IMR-90 (cell line): ENCODE measurements at regions not wholly inside any gene's neighbourhood (a gene's known extent, or its start where the extent isn't known, plus 50 kb on each side); places are given as distances from the start of the nearest gene placed in this dataset.
A peak's percentile ranks its signal among the peaks of the same experiment; 100 is the strongest.

Experiments used
- ATAC-seq: fragments of 200-7000 bp; cut with Tn5 transposase; 2 replicates; pipeline ENCODE4 v1.9.1; 2020; ENCODE audit warnings: low read depth, mild to moderate bottlenecking, moderate library complexity
- BruUV-seq: library from RNA; stranded (reverse); fragments of 400-500 nt; replicated peaks from 2 replicates; lab custom pipeline; 2021; lab: Mats Ljungman, UMichigan
- CTCF ChIA-PET: fragments of 300-600 bp; formaldehyde crosslinking; extraction: SDS; loops from one replicate; lab custom pipeline; 2021; ENCODE audit warnings: antibody characterized with exemption; lab: Yijun Ruan, JAX
- POLR2A ChIA-PET: fragments of 300-600 bp; sonication (Branson Sonifier 250); formaldehyde crosslinking; loops from one replicate; lab custom pipeline; 2022; ENCODE audit warnings: antibody characterized with exemption; ENCODE audit not compliant: unreplicated experiment; lab: Charles Lee
- DNase-seq: peaks from one replicate; pipeline ENCODE4 v3.0.0; 2013
- H2AFZ ChIP-seq: replicated peaks from 2 replicates; pipeline ENCODE3; 2013; ENCODE audit warnings: low read length, mild to moderate bottlenecking; ENCODE audit not compliant: poor library complexity
- H2AK5ac ChIP-seq: 2 replicates; pipeline ENCODE4 v1.6.1; 2013; ENCODE audit warnings: low read depth, low read length, inconsistent platforms
- H2AK9ac ChIP-seq: replicated peaks from 2 replicates; pipeline ENCODE3; 2013; ENCODE audit warnings: mild to moderate bottlenecking, low read depth, low read length, moderate library complexity; ENCODE audit not compliant: poor library complexity
- H2BK120ac ChIP-seq: 2 replicates; pipeline ENCODE4 v1.6.1; 2013; ENCODE audit warnings: low read depth, low read length, inconsistent platforms
- H2BK15ac ChIP-seq: 3 replicates; pipeline ENCODE4 v1.6.1; 2013; ENCODE audit warnings: low read depth, low read length, inconsistent platforms
- H2BK20ac ChIP-seq: 2 replicates; pipeline ENCODE4 v1.6.1; 2013; ENCODE audit warnings: low read depth, mild to moderate bottlenecking, inconsistent platforms, low read length, moderate library complexity
- H2BK5ac ChIP-seq: 2 replicates; pipeline ENCODE4 v1.6.1; 2013; ENCODE audit warnings: mild to moderate bottlenecking, low read depth, low read length, inconsistent platforms; ENCODE audit not compliant: poor library complexity, severe bottlenecking
- H3K14ac ChIP-seq: replicated peaks from 2 replicates; pipeline ENCODE4 v1.6.1; 2013; ENCODE audit warnings: low read depth, low read length, inconsistent platforms
- H3K18ac ChIP-seq: 2 replicates; pipeline ENCODE4 v1.6.1; 2013; ENCODE audit warnings: low read depth, low read length, control low read depth
- H3K23ac ChIP-seq: 2 replicates; pipeline ENCODE4 v1.6.1; 2013; ENCODE audit warnings: low read depth, low read length, inconsistent platforms
- H3K27ac ChIP-seq: 2 replicates; pipeline ENCODE4 v1.5.1; 2013; ENCODE audit warnings: mild to moderate bottlenecking, control low read depth, low read length; ENCODE audit not compliant: insufficient read depth
- H3K27me3 ChIP-seq: 2 replicates; pipeline ENCODE4 v1.6.1; 2013; ENCODE audit warnings: low read length; ENCODE audit not compliant: control insufficient read depth, insufficient read depth
- H3K36me3 ChIP-seq: 2 replicates; pipeline ENCODE4 v1.6.1; 2013; ENCODE audit warnings: low read length, mixed read lengths; ENCODE audit not compliant: control insufficient read depth, insufficient read depth
- H3K4ac ChIP-seq: 2 replicates; pipeline ENCODE4 v1.6.1; 2013; ENCODE audit warnings: low read depth, low read length, inconsistent platforms
- H3K4me1 ChIP-seq: 2 replicates; pipeline ENCODE4 v1.6.1; 2013; ENCODE audit warnings: low read length, mixed read lengths; ENCODE audit not compliant: control insufficient read depth, insufficient read depth
- H3K4me2 ChIP-seq: 2 replicates; pipeline ENCODE4 v1.6.1; 2013; ENCODE audit warnings: low read depth, mild to moderate bottlenecking, control low read depth, low read length, moderate library complexity
- H3K4me3 ChIP-seq: 2 replicates; pipeline ENCODE4 v1.5.1; 2013; ENCODE audit warnings: low read depth, mild to moderate bottlenecking, control low read depth, low read length, moderate library complexity; ENCODE audit not compliant: insufficient read depth
- H3K56ac ChIP-seq: 2 replicates; pipeline ENCODE4 v1.6.1; 2013; ENCODE audit warnings: low read length, inconsistent platforms; ENCODE audit not compliant: insufficient read depth; ENCODE audit errors: extremely low read depth
- H3K79me1 ChIP-seq, 2 experiments: 2 replicates each; pipeline ENCODE4 v1.6.1; 2013; ENCODE audit warnings: low read length in 2 of 2, inconsistent platforms in 1 of 2, low read depth in 1 of 2
- H3K9ac ChIP-seq: 2 replicates; pipeline ENCODE4 v1.6.1; 2013; ENCODE audit warnings: low read depth, low read length, control low read depth
- H3K9me1 ChIP-seq: 2 replicates; pipeline ENCODE4 v1.6.1; 2013; ENCODE audit warnings: low read length, inconsistent platforms; ENCODE audit not compliant: insufficient read depth
- H3K9me3 ChIP-seq: 2 replicates; pipeline ENCODE4 v1.6.1; 2013; ENCODE audit warnings: low read length; ENCODE audit not compliant: control insufficient read depth, insufficient read depth
- H4K20me1 ChIP-seq: 2 replicates; pipeline ENCODE4 v1.6.1; 2013; ENCODE audit warnings: low read length, inconsistent platforms; ENCODE audit not compliant: insufficient read depth
- H4K5ac ChIP-seq: 2 replicates; pipeline ENCODE4 v1.6.1; 2013; ENCODE audit warnings: mild to moderate bottlenecking, low read depth, low read length, control low read depth
- H4K8ac ChIP-seq, 2 experiments: 2 replicates each; pipeline ENCODE4 v1.6.1; 2013; ENCODE audit warnings: low read depth in 2 of 2, low read length in 2 of 2, control low read depth in 1 of 2, inconsistent platforms in 1 of 2
- H4K91ac ChIP-seq: 2 replicates; pipeline ENCODE4 v1.6.1; 2013; ENCODE audit warnings: low read depth, low read length, inconsistent platforms; ENCODE audit not compliant: insufficient read depth
- MXI1 ChIP-seq: IDR thresholded peaks from 2 replicates; pipeline ENCODE4 v1.6.1; 2012; ENCODE audit warnings: low read depth, mild to moderate bottlenecking, low read length, moderate library complexity, borderline replicate concordance
- RAD21 ChIP-seq: IDR thresholded peaks from 2 replicates; pipeline ENCODE4 v1.6.1; 2012; ENCODE audit warnings: low read length, improper control_type of control experiment
- SMC3 ChIP-seq: fragments of 150-350 bp; IDR thresholded peaks from 2 replicates; pipeline ENCODE4 v1.6.1; 2016; ENCODE audit warnings: low read depth, mild to moderate bottlenecking, antibody characterized with exemption, low read length, moderate library complexity
- WGBS, 2 experiments: methylation state at CpG; one replicate each; pipeline versions ENCODE4 v1.1.5 to v1.1.7; 2013; ENCODE audit warnings: missing lambda C conversion rate in 2 of 2; ENCODE audit not compliant: insufficient read length in 1 of 2; ENCODE audit errors: extremely low coverage in 2 of 2; 5-methylcytosine and 5-hydroxymethylcytosine counted together
- dilution Hi-C: fragments of 300-500 bp; cut with HindIII; formaldehyde crosslinking; loops from one replicate; pipeline ENCODE4 v1.14.3; 2018; ENCODE audit warnings: low sequenced_read_pairs; ENCODE audit not compliant: unreplicated experiment
- in situ Hi-C: fragments of 300-500 bp; cut with MboI; formaldehyde crosslinking; loops from 3 replicates; pipeline ENCODE4 v1.14.3; 2019; ENCODE audit warnings: low sequenced_read_pairs, inconsistent platforms, mixed read lengths
- intact Hi-C: fragments of 100-400 bp; cut with micrococcal nuclease; formaldehyde crosslinking; loops from 2 replicates; pipeline ENCODE4 v1.10.0; 2022
- TF ChIP-seq, protein P1 (sequence below): conservative IDR thresholded peaks from 2 replicates; pipeline ENCODE4 v1.5.1; 2012; ENCODE audit warnings: mild to moderate bottlenecking, low read depth, low read length, improper control_type of control experiment

DNA sequence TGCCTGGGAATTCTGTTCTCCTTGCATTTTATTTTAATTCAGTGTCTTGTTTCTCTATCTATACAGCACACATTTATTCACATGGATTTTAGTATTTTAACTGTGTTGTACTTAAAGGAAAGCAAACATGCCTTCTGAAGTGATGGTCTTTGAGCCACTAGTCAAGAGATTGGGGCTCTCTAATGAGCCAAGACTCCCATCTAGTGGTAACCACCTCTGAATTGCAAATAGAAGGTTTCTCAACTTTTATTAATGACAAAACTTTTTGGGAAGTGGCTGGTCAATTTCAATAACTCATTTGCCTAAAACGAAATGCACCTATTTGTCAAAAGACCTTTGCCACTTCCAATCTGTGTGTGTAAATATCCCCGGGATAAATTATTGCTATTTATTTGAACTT, 199.6 kb downstream of the LTN1 start:
- no peaks in the 10 kb centered on the region for H3K79me1 ChIP-seq
- BruUV-seq: no TSS peak
- no peak overlapping the region for H2BK5ac ChIP-seq
- H3K18ac ChIP-seq: no peak overlapping the region; the same call in 1 of the 2 replicates
- no peak overlapping the region for H3K27ac ChIP-seq
- no CpG with 5 or more reads among the region's 2 CpGs for WGBS, 2 experiments
- H3K56ac ChIP-seq: no peak overlapping the region
- H3K14ac ChIP-seq: no peak overlapping the region
- H4K5ac ChIP-seq: peak overlapping the region; percentile 69; the same call in 1 of the 2 replicates
- H2BK120ac ChIP-seq: peak overlapping the region; percentile 71
- H2AK9ac ChIP-seq: no peak overlapping the region
- H3K36me3 ChIP-seq: no peaks in the 10 kb centered on the region
- no peak overlapping the region for H3K23ac ChIP-seq
- TF ChIP-seq SMC3 (peak; percentile 75), RAD21 (peak; percentile 85), MXI1 (no peak)
- TF ChIP-seq, protein P1, sequence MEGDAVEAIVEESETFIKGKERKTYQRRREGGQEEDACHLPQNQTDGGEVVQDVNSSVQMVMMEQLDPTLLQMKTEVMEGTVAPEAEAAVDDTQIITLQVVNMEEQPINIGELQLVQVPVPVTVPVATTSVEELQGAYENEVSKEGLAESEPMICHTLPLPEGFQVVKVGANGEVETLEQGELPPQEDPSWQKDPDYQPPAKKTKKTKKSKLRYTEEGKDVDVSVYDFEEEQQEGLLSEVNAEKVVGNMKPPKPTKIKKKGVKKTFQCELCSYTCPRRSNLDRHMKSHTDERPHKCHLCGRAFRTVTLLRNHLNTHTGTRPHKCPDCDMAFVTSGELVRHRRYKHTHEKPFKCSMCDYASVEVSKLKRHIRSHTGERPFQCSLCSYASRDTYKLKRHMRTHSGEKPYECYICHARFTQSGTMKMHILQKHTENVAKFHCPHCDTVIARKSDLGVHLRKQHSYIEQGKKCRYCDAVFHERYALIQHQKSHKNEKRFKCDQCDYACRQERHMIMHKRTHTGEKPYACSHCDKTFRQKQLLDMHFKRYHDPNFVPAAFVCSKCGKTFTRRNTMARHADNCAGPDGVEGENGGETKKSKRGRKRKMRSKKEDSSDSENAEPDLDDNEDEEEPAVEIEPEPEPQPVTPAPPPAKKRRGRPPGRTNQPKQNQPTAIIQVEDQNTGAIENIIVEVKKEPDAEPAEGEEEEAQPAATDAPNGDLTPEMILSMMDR: peak; percentile 75
- intact Hi-C loops (loop anchor here (1.0 to 5.0 kb wide), 5 partner anchors 48 to 1943 kb away; no protein-coding TSS in a partner anchor), in situ Hi-C loops (loop anchor here (10.0 kb wide), 3 partner anchors 142 to 1948 kb away; partner anchors contain the start of gene ADAMTS1), dilution Hi-C loops (no loop called here)
- H3K4me3 ChIP-seq: no peak overlapping the region
- no peak overlapping the region for H3K4me2 ChIP-seq
- H3K9me3 ChIP-seq: no peaks in the 10 kb centered on the region
- H2BK20ac ChIP-seq: no peak overlapping the region; the same call in 1 of the 2 replicates
- H3K27me3 ChIP-seq: no peaks in the 10 kb centered on the region
- no peak overlapping the region for H3K9ac ChIP-seq
- H2AK5ac ChIP-seq: no peak overlapping the region
- peaks cover 9% of the 10 kb centered on the region for H3K4me1 ChIP-seq
- H4K20me1 ChIP-seq: no peaks in the 10 kb centered on the region
- ATAC-seq (peak; percentile 85), DNase-seq (peak; percentile 73)
- H3K4ac ChIP-seq: peak overlapping the region; percentile 64; the same call in 1 of the 2 replicates
- H3K9me1 ChIP-seq: peaks cover 3% of the 10 kb centered on the region; the same call in 1 of the 2 replicates
- no peak overlapping the region; a peak in 1 of 4 replicates for H4K8ac ChIP-seq
- ChIA-PET POLR2A (no interaction called here), CTCF (interaction anchor here (0.9 to 1.1 kb wide), 2 partner anchors 12 to 47 kb away, joined by 3 to 4 read pairs; no protein-coding TSS in a partner anchor)
- no peak overlapping the region for H4K91ac ChIP-seq
- H2BK15ac ChIP-seq: peak overlapping the region; percentile 92; the same call in 1 of the 3 replicates
- H2AFZ ChIP-seq: no peak overlapping the region
